SK-MEL-5 (cell line): ENCODE measurements at regions not wholly inside any gene's neighbourhood (a gene's known extent, or its start where the extent isn't known, plus 50 kb on each side); places are given as distances from the start of the nearest gene placed in this dataset.
"Not testable (repeated sequence)": the region's sequence is repeated elsewhere in the genome, so short reads cannot be mapped to it uniquely, and the experiment has no call there.

ENCODE experiments used
- DNase-seq: peaks from one replicate; pipeline ENCODE4 v3.0.0-alpha.2; 2016; ENCODE audit warnings: low read depth, low spot score
- in situ Hi-C: cut with HindIII; loops from 2 replicates; pipeline ENCODE4 v1.10.0; 2016; ENCODE audit warnings: low sequenced_read_pairs, high pct_unique_total_duplicates, low pct_unique_long_range_greater_than_20kb

DNA sequence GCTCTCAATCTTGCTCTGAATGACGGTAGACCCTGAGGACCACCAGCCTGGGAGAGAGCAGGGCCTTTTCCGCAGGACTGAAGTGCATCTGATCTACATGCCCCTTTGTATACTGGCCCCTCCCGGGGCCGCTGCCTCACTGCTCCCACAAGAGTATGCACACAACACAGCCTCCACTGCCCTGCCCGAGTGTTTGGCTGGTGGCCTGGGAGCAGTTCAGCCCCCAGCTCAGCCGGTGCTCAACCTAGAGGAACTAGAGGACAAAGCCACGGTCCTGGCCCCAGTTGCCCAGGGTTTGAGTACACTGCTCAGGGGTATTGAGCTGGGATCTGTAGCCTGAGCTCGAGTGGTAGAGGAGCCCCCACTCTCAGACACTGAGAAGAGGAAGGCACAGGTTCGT lies 118.9 kb upstream of the CAB39 start:
- in situ Hi-C loops = no loop called here
- DNase-seq = no peak

DNA sequence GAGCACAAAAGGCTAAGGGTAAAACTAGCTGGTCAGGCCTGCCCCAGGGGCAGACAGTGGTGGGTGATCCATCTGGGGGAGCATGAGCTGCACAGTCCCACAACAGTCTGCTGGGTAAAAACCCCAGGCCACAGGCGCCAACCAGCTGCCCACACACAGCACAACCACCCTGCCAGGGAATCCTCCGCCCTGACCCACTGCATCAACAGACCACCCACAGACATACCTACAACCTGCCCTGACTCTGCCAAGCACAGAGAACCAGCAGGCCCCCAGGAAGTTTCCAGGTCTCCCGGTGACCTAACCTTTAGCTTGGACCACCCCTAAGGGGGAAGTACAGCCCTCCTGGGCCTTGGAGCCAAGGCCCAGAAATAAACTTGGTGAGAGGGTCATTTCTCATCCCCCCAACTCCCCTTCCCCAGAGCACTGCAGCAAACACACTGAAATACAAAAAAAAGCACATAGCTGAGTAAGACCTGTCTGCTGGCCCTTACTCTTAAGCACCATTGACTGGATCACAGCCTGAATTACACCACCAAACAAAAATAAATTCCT lies 118.3 kb upstream of the CAB39 start:
- in situ Hi-C loops = no loop called here
- DNase-seq = no peak

DNA sequence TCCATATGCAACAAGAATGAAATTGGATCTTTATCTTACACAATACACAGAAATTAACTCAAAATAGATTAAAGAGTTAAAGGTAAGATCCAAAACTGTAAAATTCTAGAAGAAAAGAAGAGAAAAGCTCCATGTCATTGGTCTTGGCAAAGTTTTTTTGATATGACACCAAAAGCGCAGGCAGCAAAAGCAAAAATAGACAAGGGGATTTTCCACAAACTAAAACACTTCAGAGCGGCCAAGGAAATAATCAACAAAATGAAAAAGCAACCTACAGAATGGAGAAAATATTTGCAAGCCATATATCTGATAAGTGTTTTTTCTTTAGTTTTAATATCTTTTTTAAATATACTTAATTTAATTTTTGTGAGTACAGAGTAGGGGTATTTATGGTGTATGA lies 112.8 kb upstream of the CAB39 start:
- in situ Hi-C loops = no loop called here
- DNase-seq = no peak

DNA sequence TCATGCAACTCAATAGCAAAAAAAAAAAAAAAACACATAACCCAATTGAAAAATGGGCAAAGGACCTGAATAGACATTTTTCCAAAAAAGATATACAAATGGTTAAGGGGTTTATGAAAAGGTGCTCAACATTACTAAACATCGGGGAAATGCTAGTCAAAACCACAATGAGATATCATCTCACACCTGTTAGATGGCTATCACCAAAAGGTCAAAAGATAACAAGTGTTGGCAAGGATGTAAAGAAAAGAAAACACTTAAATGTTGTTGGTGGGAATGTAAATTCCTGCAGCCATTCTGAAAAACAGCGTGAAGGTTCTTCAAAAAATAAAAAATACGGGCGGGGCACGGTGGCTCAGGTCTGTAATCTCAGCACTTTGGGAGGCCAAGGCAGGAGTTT lies 112.4 kb upstream of the CAB39 start:
- no peak for DNase-seq
- in situ Hi-C loops = no loop called here

DNA sequence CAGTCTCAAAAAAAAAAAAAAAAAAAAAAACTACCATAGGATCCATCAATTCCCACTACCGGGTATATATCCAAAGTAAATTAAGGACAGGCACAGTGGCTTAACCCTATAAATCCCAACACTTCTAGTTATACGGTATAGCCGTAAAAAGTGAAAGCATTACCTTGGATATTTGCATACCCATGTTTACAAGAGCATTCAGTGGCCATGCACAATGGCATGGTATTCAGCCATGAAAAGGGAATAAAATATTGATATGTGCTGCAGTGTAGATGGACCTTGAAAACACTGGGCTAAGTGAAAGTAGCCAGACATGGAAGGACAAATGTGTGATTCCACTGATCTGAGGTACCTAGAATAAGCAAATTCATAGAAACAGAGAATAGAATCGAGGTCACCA lies 111.8 kb upstream of the CAB39 start:
- in situ Hi-C loops = no loop called here

DNA sequence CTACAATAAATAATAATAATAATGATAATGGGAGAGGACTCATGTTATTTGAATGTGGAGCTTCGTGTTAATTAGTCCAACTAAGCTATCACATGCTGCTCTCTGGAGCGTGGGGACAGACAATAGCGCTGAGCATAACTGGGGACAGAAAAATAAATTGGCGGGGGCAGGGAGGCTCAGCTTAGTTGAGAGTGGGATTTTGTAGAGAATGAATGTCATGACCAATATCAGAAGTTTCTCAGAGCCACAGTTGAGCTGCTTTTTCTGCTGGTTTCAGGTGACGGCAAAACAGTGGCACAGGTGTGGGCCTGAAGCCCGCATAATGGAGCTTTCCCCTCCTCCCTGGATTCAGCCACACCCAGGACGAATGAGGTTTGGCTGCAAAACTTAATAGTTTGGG lies 111.1 kb upstream of the CAB39 start:
- in situ Hi-C loops = no loop called here
- no peak for DNase-seq

More for the DNA sequence above, 111.8 kb upstream of the CAB39 start:
- DNase-seq = no peak

DNA sequence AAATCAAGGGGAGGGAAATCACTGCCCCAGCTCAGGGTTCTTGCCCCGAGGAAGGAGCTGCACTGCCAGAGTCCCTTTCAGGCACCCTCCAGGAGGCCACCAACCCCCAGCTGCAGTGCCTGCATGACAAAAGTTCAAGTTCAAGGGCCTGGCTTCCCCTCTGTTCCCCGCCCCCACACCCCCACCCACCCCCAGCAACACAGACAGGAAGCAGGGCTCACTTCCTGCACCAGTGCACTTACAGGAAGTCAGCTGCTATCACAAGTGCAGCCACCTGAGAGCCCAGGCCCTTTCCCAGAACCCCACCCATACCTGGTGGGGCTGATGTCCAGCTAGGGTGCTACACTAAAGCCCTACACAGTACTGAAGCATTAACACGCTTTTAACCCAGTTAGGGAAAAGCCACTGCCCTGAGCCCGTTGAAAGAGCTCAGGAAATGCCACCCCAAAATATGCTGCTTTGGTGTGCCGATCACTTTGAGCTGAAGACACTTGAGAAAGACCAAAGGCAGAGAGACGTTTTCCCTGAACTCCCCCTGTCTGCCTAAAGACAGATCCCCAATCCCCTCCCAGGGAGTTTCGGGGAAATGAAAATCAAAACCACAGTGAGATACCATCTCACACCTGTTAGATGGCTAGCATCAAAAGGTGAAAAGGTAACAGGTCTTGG lies 109.9 kb upstream of the CAB39 start:
- in situ Hi-C loops = no loop called here
- DNase-seq = no peak

DNA sequence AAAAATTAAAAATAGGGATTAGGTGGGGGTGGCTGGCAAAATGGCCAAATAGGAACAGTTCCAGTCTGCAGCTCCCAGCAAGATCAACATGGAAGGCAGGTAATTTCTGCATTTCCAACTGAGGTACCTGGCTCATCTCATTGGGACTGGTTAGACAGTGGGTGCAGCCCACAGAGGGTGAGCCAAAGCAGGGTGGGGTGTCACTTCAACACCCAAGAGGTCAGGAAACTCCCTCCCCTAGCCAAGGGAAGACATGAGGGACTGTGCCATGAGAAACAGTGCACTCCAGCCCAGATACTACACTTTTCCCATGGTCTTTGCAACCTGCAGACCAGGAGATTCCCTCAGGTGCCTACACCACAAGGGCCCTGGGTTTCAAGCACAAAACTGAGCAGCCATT lies 109.3 kb upstream of the CAB39 start:
- in situ Hi-C loops, DNase-seq: not testable (repeated sequence)

DNA sequence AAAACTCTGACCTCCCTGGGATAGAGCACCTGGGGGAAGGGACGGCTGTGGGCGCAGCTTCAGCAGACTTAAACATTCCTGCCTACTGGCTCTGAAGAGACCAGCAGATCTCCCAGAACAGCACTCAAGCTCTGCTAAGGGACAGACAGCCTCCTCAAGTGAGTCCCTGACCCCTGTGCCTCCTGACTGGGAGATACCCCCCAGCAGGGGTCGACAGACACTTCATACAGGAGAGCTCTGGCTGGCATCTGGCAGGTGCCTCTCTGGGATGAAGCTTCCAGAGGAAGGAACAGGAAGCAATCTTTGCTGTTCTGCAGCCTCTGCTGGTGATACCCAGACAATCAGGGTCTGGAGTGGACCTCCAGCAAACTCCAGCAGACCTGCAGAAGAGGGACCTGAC lies 108.5 kb upstream of the CAB39 start:
- DNase-seq, in situ Hi-C loops: not testable (repeated sequence)

DNA sequence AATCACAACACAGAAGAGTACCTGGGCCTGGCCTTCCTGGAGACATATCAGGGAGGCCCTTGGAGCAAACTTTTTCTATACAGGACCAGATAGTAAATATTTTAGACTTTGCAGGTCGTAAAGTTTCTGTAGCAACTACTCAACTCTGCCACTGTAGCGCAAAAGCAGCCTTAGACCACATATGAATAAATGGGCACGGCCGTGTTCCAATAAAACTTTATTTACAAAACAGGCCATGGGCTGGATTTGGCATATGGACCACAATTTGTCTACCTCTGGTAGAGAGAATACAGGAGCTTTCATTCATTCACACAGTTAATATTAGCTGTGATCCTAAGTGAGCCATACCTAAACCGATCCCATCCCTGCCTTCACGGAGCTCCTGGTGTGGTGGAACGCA lies 98.6 kb upstream of the CAB39 start:
- in situ Hi-C loops = no loop called here
- DNase-seq = no peak

DNA sequence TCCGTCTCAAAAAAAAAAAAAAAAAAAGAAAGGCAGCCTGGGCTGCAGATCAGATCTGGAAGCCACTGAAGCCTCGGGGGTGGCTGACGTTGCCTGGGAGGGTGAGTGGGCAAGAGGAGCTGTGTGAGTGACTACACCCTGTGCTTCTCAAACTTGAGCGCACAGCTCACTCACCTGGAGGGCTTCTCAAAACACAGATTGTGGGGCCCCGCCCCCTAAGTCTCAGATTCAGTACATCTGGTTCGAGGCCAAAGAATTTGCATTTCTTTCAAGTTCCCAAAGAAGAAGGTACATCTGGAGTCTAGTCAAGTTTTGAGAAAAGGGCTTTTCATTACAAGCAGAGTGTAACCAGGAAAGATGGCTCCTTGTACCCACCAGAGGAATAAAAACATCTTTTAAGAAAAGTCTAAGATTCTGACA lies 97.7 kb upstream of the CAB39 start:
- in situ Hi-C loops = no loop called here
- DNase-seq = no peak

DNA sequence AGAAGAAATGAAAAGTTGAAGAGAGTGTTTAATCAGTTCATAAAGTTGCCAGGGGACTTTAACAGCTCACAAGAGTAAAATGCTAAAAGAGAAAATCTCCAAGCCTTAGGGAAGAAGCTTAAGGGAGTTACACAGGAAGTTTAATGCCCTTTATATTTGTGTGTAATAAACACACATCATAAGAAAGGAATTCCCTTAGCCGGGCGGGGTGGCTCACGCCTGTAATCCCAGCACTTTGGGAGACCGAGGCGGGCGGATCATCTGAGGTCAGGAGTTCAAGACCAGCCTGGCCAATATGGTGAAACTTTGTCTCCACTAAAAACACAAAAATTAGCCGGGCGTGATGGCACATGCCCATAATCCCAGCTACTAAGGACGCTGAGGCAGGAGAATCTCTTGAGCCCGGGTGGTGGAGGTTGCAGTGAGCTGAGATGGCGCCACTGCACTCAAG lies 95.4 kb upstream of the CAB39 start:
- in situ Hi-C loops, DNase-seq: not testable (repeated sequence)

DNA sequence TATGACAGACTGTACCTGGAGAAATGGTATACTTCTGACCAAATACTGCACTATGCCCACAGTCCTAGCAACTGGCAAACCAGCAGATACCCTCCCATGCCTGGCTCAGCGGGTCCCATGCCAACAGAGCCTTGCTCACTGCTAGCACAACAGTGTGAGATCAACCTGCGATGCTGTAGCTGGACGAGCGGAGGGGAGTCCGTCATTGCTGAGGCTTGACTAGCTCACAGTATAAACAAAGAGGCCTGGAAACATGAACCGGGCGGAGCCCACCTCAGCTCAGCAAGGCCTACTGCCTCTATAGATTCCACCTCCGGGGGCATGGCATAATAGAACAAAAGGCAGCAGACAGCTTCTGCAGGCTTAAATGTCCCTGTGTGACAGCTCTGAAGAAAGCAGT lies 93.2 kb upstream of the CAB39 start:
- no peak for DNase-seq
- in situ Hi-C loops = no loop called here

DNA sequence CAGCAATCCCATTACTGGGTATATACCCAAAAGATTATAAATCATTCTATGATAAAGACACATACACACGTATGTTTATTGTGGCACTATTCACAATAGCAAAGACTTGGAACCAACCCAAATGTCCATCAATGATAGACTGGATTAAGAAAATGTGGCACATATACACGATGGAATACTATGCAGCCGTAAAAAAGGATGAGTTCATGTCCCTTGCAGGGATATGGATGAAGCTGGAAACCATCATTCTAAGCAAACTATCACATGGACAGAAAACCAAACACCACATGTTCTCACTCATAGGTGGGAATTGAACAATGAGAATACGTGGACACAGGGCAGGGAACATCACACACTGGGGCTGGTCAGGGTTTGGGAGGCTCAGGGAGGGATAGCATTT lies 87.4 kb upstream of the CAB39 start:
- in situ Hi-C loops, DNase-seq: not testable (repeated sequence)

DNA sequence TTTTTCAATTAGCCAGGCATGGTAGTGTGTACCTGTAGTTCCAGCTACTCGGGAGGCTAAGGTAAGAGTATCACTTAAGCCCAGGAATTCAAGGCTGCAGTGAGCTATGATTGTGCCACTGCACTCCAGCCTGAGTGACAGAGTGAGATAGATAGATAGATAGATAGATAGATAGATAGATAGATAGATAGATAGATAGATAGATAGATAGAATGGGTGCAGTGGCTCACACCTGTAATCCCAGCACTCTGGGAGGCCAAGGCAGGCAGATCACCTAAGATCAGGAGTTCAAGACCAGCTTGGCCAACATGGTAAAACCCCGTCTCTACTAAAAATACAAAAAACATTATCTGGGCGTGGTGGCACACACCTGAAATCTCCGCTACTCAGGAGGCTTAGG lies 85.6 kb upstream of the CAB39 start:
- DNase-seq, in situ Hi-C loops: not testable (repeated sequence)

DNA sequence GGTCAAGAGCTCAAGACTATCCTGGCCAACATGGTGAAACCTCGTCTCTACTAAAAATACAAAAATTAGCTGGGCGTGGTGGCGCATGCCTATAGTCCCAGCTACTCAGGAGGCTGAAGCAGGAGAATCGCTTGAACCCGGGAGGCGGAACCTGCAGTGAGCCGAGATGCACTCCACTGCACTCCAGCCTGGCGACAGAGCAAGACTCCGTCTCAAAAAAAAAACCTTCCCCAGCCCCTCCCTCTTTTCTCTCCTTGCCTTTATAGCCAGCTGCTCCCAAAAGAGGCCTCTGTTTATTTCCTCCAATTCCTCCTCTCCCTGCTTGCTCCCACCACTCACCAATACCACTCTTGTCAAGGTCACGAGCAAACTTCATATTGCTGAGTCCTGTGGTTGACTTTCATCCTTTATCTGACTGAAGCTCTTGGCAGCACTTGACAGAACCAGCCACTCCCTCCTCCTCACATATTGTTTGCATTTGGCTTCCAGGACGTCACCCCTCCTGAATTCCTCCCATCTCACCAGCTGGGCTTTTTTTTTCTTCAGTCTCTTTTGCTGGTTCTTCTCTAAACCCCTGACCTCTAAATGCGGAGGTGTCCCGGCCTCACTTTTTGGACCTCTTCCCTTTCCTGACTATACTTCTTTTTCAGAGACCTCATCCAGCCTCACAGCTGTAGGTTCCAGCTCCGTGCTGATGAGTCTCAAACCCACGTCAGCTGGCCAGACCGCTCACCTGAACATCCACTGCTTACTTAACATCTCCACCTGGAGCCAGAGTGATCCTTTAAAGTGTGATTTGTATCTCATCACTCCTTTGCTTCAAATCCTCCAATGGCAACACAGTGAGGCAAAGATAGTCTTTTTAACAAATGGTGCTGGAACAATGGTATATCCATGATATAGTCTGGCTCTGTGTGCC lies 84.6 kb upstream of the CAB39 start:
- no peak for DNase-seq
- in situ Hi-C loops = no loop called here

DNA sequence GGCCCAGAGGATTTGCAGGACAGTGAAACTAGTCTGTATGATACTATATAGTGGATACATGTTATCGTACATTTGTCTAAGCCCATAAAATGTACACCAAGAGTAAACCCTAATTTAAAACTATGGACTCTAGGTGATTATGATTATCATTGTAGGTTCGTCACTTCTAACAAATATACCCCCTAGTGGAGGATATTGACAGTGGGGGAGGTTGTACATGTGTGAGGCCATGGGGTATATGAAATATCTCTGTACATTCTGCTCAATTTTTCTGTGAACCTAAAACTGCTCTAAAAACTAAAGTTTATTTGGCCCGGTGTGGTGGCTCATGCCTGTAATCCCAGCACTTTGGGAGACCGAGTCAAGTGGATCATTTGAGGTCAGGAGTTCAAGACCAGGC lies 81.2 kb upstream of the CAB39 start:
- in situ Hi-C loops = no loop called here

DNA sequence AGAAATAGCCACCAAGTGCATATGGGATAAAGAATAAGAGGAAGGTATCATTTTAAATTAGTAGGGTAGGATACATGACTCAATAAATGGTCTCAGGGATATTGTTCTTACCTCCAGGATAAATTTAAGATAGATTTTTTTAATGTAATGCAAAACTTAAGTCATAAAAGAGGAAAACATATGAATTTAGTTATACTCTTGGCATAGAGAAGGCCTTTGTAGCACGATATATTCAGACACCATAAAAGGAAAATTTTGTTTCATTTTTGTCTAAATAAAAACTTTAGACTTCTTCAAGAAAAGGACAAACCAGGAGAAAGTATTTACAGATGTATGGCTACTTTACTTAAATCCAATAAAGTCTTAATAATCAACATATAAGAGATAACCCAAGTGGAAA lies 78.5 kb upstream of the CAB39 start:
- in situ Hi-C loops = no loop called here

More for the DNA sequence above, 81.2 kb upstream of the CAB39 start:
- DNase-seq = no peak

More for the DNA sequence above, 78.5 kb upstream of the CAB39 start:
- no peak for DNase-seq
